Skeletal muscle cell (primary cell): ENCODE measurements at regions not wholly inside any gene's neighbourhood (a gene's known extent, or its start where the extent isn't known, plus 50 kb on each side); places are given as distances from the start of the nearest gene placed in this dataset.

ENCODE experiments used
- DNase-seq: peaks from one replicate; pipeline ENCODE4 v3.0.0-alpha.2; 2010; ENCODE audit warnings: low read depth
- H3K4me3 ChIP-seq: 2 replicates; pipeline ENCODE4 v1.5.1; 2011; ENCODE audit warnings: low read depth, mild to moderate bottlenecking, control low read depth, low read length, moderate library complexity

- H3K4me3 ChIP-seq = no peak overlapping the region
- DNase-seq = no peak
These were observed 628.7 kb downstream of the PTPRU start for GRCh38 chr1:29865051-29865450.

- DNase-seq = no peak
- no peak overlapping the region for H3K4me3 ChIP-seq
These were observed 628.2 kb downstream of the PTPRU start for GRCh38 chr1:29864431-29865022.

- no peak for DNase-seq
- H3K4me3 ChIP-seq = no peak overlapping the region
These were observed 625.6 kb downstream of the PTPRU start for GRCh38 chr1:29861922-29862321.

GRCh38 chr1:29861446-29861845, 625.1 kb downstream of the PTPRU start:
- H3K4me3 ChIP-seq = no peak overlapping the region
- no peak for DNase-seq

- DNase-seq = no peak
These were observed 624.4 kb downstream of the PTPRU start for GRCh38 chr1:29860681-29861080.

GRCh38 chr1:29860056-29860455, 623.7 kb downstream of the PTPRU start:
- no peak overlapping the region for H3K4me3 ChIP-seq
- no peak for DNase-seq

More at GRCh38 chr1:29860681-29861080, 624.4 kb downstream of the PTPRU start:
- no peak overlapping the region for H3K4me3 ChIP-seq

GRCh38 chr1:29859126-29859525, 622.8 kb downstream of the PTPRU start:
- DNase-seq = no peak
- no peak overlapping the region for H3K4me3 ChIP-seq

GRCh38 chr1:29858646-29859045, 622.3 kb downstream of the PTPRU start:
- no peak overlapping the region for H3K4me3 ChIP-seq
- no peak for DNase-seq

- H3K4me3 ChIP-seq = no peak overlapping the region
- DNase-seq = no peak
These were observed 620.2 kb downstream of the PTPRU start for GRCh38 chr1:29856340-29857114.

GRCh38 chr1:29855561-29856160, 619.3 kb downstream of the PTPRU start:
- no peak overlapping the region for H3K4me3 ChIP-seq
- no peak for DNase-seq

- no peak for DNase-seq
- H3K4me3 ChIP-seq = no peak overlapping the region
These were observed 618.5 kb downstream of the PTPRU start for GRCh38 chr1:29854700-29855276.

GRCh38 chr1:29853716-29854330, 617.5 kb downstream of the PTPRU start:
- no peak for DNase-seq

GRCh38 chr1:29852248-29852647, 615.9 kb downstream of the PTPRU start:
- H3K4me3 ChIP-seq = no peak overlapping the region
- no peak for DNase-seq

More at GRCh38 chr1:29853716-29854330, 617.5 kb downstream of the PTPRU start:
- no peak overlapping the region for H3K4me3 ChIP-seq

GRCh38 chr1:29851691-29852090, 615.4 kb downstream of the PTPRU start:
- no peak overlapping the region for H3K4me3 ChIP-seq
- no peak for DNase-seq

- no peak for DNase-seq
- H3K4me3 ChIP-seq = no peak overlapping the region
These were observed 613.9 kb downstream of the PTPRU start for GRCh38 chr1:29849991-29850757.

GRCh38 chr1:29849038-29849750, 612.9 kb downstream of the PTPRU start:
- no peak overlapping the region for H3K4me3 ChIP-seq
- no peak for DNase-seq

GRCh38 chr1:29845910-29846309, 609.6 kb downstream of the PTPRU start:
- no peak for DNase-seq
- H3K4me3 ChIP-seq = no peak overlapping the region

- no peak for DNase-seq
- no peak overlapping the region for H3K4me3 ChIP-seq
These were observed 605.8 kb downstream of the PTPRU start for GRCh38 chr1:29842130-29842529.

- H3K4me3 ChIP-seq = no peak overlapping the region
- no peak for DNase-seq
These were observed 603.4 kb downstream of the PTPRU start for GRCh38 chr1:29839726-29840125.
